H1 (cell line): ENCODE measurements at regions not wholly inside any gene's neighbourhood (a gene's known extent, or its start where the extent isn't known, plus 50 kb on each side); places are given as distances from the start of the nearest gene placed in this dataset.

ENCODE experiments used
- BRCA1 ChIP-seq: IDR thresholded peaks from 2 replicates; pipeline ENCODE4 v1.6.1; 2012; ENCODE audit warnings: low read depth, low read length, improper control_type of control experiment
- CHD1 ChIP-seq: IDR thresholded peaks from 2 replicates; pipeline ENCODE4 v1.6.1; 2012; ENCODE audit warnings: low read depth, low read length, improper control_type of control experiment
- EZH2 ChIP-seq: fragments of 200-600 bp; sonication (generic); IDR thresholded peaks from 2 replicates; pipeline ENCODE4 v1.7.1; 2012; ENCODE audit warnings: low read depth, mild to moderate bottlenecking, moderate library complexity, low read length, inconsistent platforms; ENCODE audit not compliant: severe bottlenecking
- FOSL1 ChIP-seq: IDR thresholded peaks from 2 replicates; pipeline ENCODE4 v1.6.1; 2011; ENCODE audit warnings: mild to moderate bottlenecking, low read depth, low read length, moderate library complexity; ENCODE audit not compliant: insufficient read depth
- NRF1 ChIP-seq: IDR thresholded peaks from 2 replicates; pipeline ENCODE4 v1.6.1; 2011; ENCODE audit warnings: mild to moderate bottlenecking, low read depth, low read length, improper control_type of control experiment
- POU5F1 ChIP-seq: IDR thresholded peaks from 2 replicates; pipeline ENCODE4 v1.6.1; 2011; ENCODE audit warnings: low read depth, mild to moderate bottlenecking, low read length, moderate library complexity
- TAF7 ChIP-seq: optimal IDR thresholded peaks from 2 replicates; pipeline ENCODE3; 2011; ENCODE audit warnings: low read depth, mild to moderate bottlenecking, inconsistent platforms, low read length, moderate library complexity, borderline replicate concordance
- TBP ChIP-seq: IDR thresholded peaks from 2 replicates; pipeline ENCODE4 v1.6.1; 2011; ENCODE audit warnings: low read depth, low read length, improper control_type of control experiment
- USF2 ChIP-seq: IDR thresholded peaks from 2 replicates; pipeline ENCODE4 v1.6.1; 2011; ENCODE audit warnings: low read length, improper control_type of control experiment

DNA sequence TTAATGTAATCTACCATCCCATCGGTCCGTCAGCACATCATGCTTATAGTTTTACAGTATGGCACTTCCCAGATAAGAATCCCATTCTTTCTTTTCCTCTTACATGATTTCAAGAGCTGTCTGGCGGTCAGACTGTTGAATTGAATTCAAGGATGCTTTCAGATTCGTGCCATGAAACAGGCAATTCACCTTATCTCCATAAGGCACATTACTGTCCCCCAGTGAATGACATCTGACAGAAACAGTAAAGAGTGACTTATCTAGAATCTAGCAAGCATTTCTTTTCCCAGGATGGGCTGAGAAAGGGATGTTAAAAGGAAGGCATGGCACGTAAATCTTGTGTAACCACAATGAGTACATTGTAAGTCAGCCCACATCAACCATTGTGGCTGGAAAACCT lies 61.1 kb upstream of the SEM1 start (continued):
- no peak for TF ChIP-seq FOSL1
- no peak for TF ChIP-seq EZH2
- TF ChIP-seq TAF7, result no peak
- TF ChIP-seq CHD1, result no peak
- no peak for TF ChIP-seq POU5F1
- no peak for TF ChIP-seq TBP
- TF ChIP-seq NRF1, result no peak
- TF ChIP-seq USF2, result no peak
- no peak for TF ChIP-seq BRCA1
